Heart left ventricle (tissue), 16 donors: ENCODE measurements at regions not wholly inside any gene's neighbourhood (a gene's known extent, or its start where the extent isn't known, plus 50 kb on each side); places are given as distances from the start of the nearest gene placed in this dataset.
A peak's percentile ranks its signal among the peaks of the same experiment; 100 is the strongest.

Experiments
- ATAC-seq, 4 donors: fragments of 200-7000 bp; cut with Tn5 transposase; one replicate each; pipeline ENCODE4 v1.9.1; 2020 to 2022; ENCODE audit warnings: moderate library complexity in 4 of 4, mild to moderate bottlenecking in 3 of 4, moderate number of reproducible peaks in 1 of 4
- DNase-seq, 5 donors: peaks; one replicate each; pipeline ENCODE4 v3.0.0-alpha.2; 2020
- H3K27ac ChIP-seq, 12 donors: fragments of 200-600 bp; sonication (generic) in 4 of 12; one replicate each; pipeline versions ENCODE4 v1.5.0 to v1.8.0; 2016 to 2022; ENCODE audit warnings: mild to moderate bottlenecking in 2 of 12
- H3K27me3 ChIP-seq, 9 donors: fragments of 200-600 bp; sonication (generic) in 2 of 9; one replicate each; pipeline versions ENCODE4 v1.5.1 to v1.8.0; 2016 to 2022; ENCODE audit warnings: mild to moderate bottlenecking in 3 of 9
- H3K36me3 ChIP-seq, 9 donors: fragments of 200-600 bp; sonication (generic) in 2 of 9; one replicate each; pipeline versions ENCODE4 v1.5.0 to v1.8.0; 2018 to 2022; ENCODE audit warnings: mild to moderate bottlenecking in 2 of 9
- H3K4me1 ChIP-seq, 12 donors: fragments of 200-600 bp; sonication (generic) in 4 of 12; one replicate each; pipeline versions ENCODE4 v1.5.0 to v1.8.0; 2016 to 2022; ENCODE audit warnings: mild to moderate bottlenecking in 3 of 12
- H3K4me3 ChIP-seq, 12 donors: fragments of 200-600 bp; sonication (generic) in 4 of 12; one replicate each; pipeline versions ENCODE4 v1.5.0 to v1.8.0; 2017 to 2022; ENCODE audit warnings: mild to moderate bottlenecking in 9 of 12, moderate library complexity in 4 of 12
- H3K9me3 ChIP-seq, 12 donors: fragments of 200-600 bp; sonication (generic) in 4 of 12; one replicate each; pipeline versions ENCODE4 v1.5.0 to v1.8.0; 2016 to 2022; ENCODE audit warnings: mild to moderate bottlenecking in 1 of 12
- CTCF ChIP-seq, 12 donors: fragments of 200-600 bp; sonication (generic) in 4 of 12; IDR thresholded peaks; one replicate each; pipeline versions ENCODE4 v1.5.0 to v1.8.0; 2018 to 2022; ENCODE audit warnings: antibody characterized with exemption in 12 of 12, mild to moderate bottlenecking in 5 of 12
- POLR2A ChIP-seq, 2 donors: fragments of 450-650 bp; IDR thresholded peaks; one replicate each; pipeline ENCODE4 v1.6.1; 2017; ENCODE audit warnings: antibody characterized with exemption in 2 of 2, mild to moderate bottlenecking in 2 of 2, moderate library complexity in 2 of 2
- WGBS, 4 donors: extraction: QIAGEN DNeasy Blood & Tissue Kit in 2 of 4; methylation state at CpG; one replicate each; pipeline versions ENCODE4 v1.1.5 to v1.1.7; 2013 to 2018; 5-methylcytosine and 5-hydroxymethylcytosine counted together
- intact Hi-C, 10 donors: fragments of 100-400 bp; cut with DNase I; formaldehyde crosslinking; loops; one replicate each; pipeline versions ENCODE4 v1.11.1 to v1.14.2; 2022
- donor health status: ischemic (EF 13 %, LVEDD 7.1; RV severe dilation, severe dysfunction).
- donor health status: healthy with polysubstance abuse.
- donor health status: DM: no; HTN: yes; CAD: no.
- donor health status: DM: no; HTN: no; CAD: no.
- donor health status: ischemic (EF 25% LVEDD 6.9; RV normal size, moderate dysfunction).
- donor health status: ischemic (EF 25% LVEDD 5.7; RV mildly dilated, moderate dysfunction).
- donor health status: healthy.
- donor health status: DM: yes; HTN: yes; CAD: no.
- donor health status: ischemic (EF 35%, LVEDD 5.7; RV mildly dilated, moderate dysfunction).
- donor health status: nonischemic (EF 11% LVEDD 7.7; RV severe dilation, severe dysfunction).
- donor health status: DM: yes; HTN: yes; CAD: no.
- donor health status: PGD.
- donor health status: ischemic (EF 29% LVEDD 5.4; RV normal size, mild dysfunction).
- donor health status: nonischemic (EF 23%, LVEDD 6.1; RV moderate dilation, normal function).

- WGBS, 4 donors = 65 to 76% (median 70%) methylated on average over 7 of the region's 7 CpGs
- no peak overlapping the region for H3K27ac ChIP-seq
- no peak overlapping the region for H3K4me3 ChIP-seq
- TF ChIP-seq CTCF (IDR thresholded peaks at IDR 0.05) = no peak
- no peak for TF ChIP-seq POLR2A (IDR thresholded peaks at IDR 0.05)
- H3K4me1 ChIP-seq = peaks cover 0 to 11% (median 0%) of the 10 kb centered on the region in 12 donors
- no peaks in the 10 kb centered on the region for H3K27me3 ChIP-seq
- intact Hi-C loops = no loop called here
- ATAC-seq = peak in 2 of 4 donors; percentile 14 to 32
- peaks cover 0 to 12% (median 0%) of the 10 kb centered on the region in 12 donors for H3K9me3 ChIP-seq
- no peaks in the 10 kb centered on the region for H3K36me3 ChIP-seq
- DNase-seq = no peak
Observed at GRCh38 chr4:123545667-123546572, 149.3 kb downstream of the SPRY1 start.

GRCh38 chr4:123546573-123547060 lies 150.0 kb downstream of the SPRY1 start:
- 78 to 88% (median 82%) methylated on average over 9 of the region's 9 CpGs for WGBS, 4 donors
- peaks cover 0 to 12% (median 0%) of the 10 kb centered on the region in 12 donors for H3K9me3 ChIP-seq
- no peak for DNase-seq
- TF ChIP-seq CTCF (IDR thresholded peaks at IDR 0.05) (no peak), POLR2A (IDR thresholded peaks at IDR 0.05) (no peak)
- H3K36me3 ChIP-seq = no peaks in the 10 kb centered on the region
- H3K27ac ChIP-seq = no peak overlapping the region
- no peaks in the 10 kb centered on the region for H3K27me3 ChIP-seq
- intact Hi-C loops = no loop called here
- no peak overlapping the region for H3K4me3 ChIP-seq
- ATAC-seq = no peak
- H3K4me1 ChIP-seq = peaks cover 0 to 11% (median 0%) of the 10 kb centered on the region in 12 donors

GRCh38 chr4:123547216-123548165 lies 150.9 kb downstream of the SPRY1 start:
- Histone ChIP-seq H3K9me3 (peaks cover 0 to 12% (median 0%) of the 10 kb centered on the region in 12 donors), H3K36me3 (no peaks in the 10 kb centered on the region), H3K4me1 (peaks cover 0 to 11% (median 0%) of the 10 kb centered on the region in 12 donors), H3K27me3 (no peaks in the 10 kb centered on the region), H3K4me3 (no peak overlapping the region), H3K27ac (no peak overlapping the region)
- DNase-seq (no peak), ATAC-seq (no peak)
- intact Hi-C loops = no loop called here
- WGBS, 4 donors = 81 to 87% (median 84%) methylated on average over 26 of the region's 26 CpGs
- no peak for TF ChIP-seq POLR2A (IDR thresholded peaks at IDR 0.05)
- no peak for TF ChIP-seq CTCF (IDR thresholded peaks at IDR 0.05)
